Hematopoietic multipotent progenitor cell (in vitro differentiated cells): ENCODE measurements at regions not wholly inside any gene's neighbourhood (a gene's known extent, or its start where the extent isn't known, plus 50 kb on each side); places are given as distances from the start of the nearest gene placed in this dataset.
"Not testable (repeated sequence)": the region's sequence is repeated elsewhere in the genome, so short reads cannot be mapped to it uniquely, and the experiment has no call there.

Source experiments
- DNase-seq, 3 donors: peaks; one replicate each; pipeline ENCODE4 v3.0.0-alpha.2; 2011 to 2015; ENCODE audit warnings: low read depth in 2 of 3, low spot score in 2 of 3

GRCh38 chr6:71007298-71007697 lies 50.4 kb upstream of the B3GAT2 start:
- not testable (repeated sequence) for DNase-seq

- DNase-seq: no peak
Measured at GRCh38 chr6:71011871-71012371, 55.1 kb upstream of the B3GAT2 start.

GRCh38 chr6:71012866-71013469 lies 56.1 kb upstream of the B3GAT2 start:
- DNase-seq: peak; percentile 2 to 75 (median 51)

GRCh38 chr6:71015392-71015791 lies 58.5 kb upstream of the B3GAT2 start:
- no peak for DNase-seq

DNA sequence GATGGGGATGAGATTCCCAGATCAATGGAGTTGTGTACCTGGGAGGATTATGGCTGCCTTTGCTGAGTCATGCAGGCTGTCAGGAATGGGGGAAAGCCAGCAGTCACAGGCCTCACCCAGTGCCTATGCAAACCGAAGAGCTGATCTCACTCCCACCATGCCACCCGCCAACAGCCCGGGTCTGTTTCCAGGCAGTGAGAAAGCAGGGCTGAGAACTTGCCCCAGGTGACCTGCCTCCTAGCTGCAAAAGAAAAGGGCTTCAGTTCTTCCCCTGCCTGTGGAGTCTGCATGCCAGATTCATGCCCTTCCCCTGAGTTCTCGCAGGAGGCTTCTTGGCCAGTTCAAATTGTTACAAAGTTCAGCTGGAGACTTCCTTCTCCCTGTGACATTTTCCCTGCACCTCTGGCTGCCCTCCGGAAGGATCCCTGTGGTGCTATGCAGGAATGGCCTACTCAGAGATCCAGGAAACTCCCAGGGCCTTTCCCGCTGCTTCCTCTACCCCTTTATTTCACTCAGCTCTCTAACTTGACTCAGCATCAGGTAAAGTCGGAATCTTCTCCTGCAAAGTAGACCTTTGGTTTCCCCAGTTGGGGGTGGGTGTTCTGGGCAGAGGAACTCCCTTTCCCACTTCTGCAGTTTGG lies 71.5 kb upstream of the B3GAT2 start:
- no peak for DNase-seq

DNA sequence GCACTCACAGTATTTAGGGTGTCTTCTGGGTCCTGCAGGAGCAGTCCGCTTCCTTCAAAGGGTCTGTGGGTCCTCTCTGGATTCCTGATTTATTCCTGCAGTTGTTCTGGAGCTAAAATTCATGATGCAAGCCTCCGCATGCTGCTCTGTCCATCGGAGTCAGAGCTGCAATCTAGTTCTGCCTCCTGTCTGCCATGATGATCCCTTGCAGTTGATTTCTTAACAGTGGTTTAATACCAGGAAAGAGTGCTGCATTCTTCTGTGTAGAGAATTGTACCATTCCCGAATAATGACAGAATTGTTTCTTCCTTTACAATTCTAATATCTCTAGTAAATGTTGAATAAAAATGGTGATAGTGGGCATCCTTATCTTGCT lies 72.0 kb upstream of the B3GAT2 start:
- no peak for DNase-seq

GRCh38 chr6:71029555-71029954 lies 72.7 kb upstream of the B3GAT2 start:
- no peak for DNase-seq

DNA sequence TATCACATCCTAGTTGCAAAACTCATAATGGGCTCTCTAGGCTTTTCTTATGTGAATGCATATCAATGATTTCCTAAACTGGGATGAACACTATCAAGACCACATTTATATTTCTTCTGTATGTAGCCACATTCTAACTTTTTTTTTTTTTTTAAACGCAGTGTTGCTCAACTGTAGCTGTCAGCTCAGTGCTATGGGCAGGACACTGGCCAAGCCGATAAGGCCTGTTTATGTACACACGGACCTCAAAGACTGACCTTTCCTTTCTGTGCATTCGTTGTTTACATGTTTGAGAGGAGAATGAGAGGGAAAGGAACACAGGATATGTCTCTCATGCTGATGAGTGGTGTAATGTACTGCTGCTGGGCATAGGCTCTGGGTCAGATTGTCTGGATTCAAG lies 75.1 kb upstream of the B3GAT2 start:
- no peak for DNase-seq

GRCh38 chr6:71033171-71033570 lies 76.3 kb upstream of the B3GAT2 start:
- no peak for DNase-seq

- no peak for DNase-seq
Measured at GRCh38 chr6:71033890-71034289, 77.0 kb upstream of the B3GAT2 start.

- no peak for DNase-seq
Measured at GRCh38 chr6:71034563-71035345, 77.9 kb upstream of the B3GAT2 start.

- DNase-seq: no peak
Measured at GRCh38 chr6:71035871-71036270, 79.0 kb upstream of the B3GAT2 start.

DNA sequence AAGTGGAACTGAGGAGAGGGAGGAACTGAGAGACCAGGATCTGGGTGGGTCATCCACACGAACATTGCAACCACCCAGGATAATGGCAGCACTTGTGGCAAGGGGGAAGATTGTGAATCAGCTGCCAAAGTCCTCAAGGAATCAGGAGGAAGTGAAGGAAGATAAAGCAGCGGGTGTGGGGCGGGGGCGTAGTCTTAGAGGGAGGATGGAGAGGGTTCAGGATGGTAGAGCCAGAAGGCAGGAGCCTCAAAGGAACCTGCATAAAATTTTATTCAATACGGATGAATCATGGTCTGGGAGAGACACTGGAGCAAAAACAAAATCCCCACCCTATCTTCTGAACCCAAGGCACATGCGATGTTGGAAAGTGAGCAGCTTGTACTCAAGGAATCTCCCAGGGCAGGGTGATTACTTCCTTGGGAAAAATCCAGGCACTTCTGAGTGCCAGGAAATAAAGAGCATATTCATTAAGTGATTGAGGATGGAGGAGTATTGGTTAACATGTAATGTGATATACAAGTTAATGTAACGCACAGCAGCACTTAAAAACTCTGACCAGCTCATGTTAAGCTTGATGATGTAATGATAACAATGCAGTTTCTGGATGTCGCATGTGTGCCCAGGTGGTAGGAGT lies 82.0 kb upstream of the B3GAT2 start:
- DNase-seq: no peak

DNA sequence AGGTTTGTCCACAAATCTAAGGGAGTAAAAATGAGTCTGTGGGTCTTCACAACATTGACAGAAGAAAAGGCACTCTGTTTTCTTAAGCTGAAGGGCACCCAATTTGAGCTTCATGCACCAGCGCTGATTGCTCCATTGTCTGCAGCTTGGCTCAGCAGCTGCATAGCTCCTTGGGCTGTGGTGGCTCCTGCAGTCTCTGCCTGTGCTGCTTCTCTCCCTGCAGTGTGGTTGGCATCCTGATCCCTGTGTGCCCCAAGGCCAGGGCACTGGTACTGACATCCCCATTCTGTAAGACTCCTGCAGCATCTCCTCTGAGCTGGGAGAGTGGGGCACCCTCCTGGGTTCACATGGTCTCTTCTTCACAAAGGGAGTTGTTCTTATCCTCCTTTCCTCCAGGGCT lies 83.2 kb upstream of the B3GAT2 start:
- no peak for DNase-seq

DNA sequence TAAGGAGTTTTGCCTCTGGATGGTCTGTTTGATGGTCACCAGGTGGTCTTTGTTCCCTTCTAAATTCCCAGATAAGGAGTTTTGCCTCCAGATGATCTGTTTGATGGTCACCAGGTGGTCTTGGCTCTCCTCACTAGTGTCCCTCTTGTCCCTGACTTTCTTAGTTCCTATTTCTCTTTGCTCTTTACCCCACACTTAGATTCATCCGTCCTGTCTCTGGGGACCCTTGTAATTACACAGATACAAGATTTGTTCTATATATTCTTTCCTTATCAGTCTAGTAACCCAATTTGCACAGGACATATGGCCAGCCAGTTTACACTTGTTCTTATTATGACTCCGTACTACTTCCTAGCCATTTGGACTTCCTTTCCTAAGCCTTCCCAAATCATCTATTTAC lies 84.0 kb upstream of the B3GAT2 start:
- DNase-seq: no peak

DNA sequence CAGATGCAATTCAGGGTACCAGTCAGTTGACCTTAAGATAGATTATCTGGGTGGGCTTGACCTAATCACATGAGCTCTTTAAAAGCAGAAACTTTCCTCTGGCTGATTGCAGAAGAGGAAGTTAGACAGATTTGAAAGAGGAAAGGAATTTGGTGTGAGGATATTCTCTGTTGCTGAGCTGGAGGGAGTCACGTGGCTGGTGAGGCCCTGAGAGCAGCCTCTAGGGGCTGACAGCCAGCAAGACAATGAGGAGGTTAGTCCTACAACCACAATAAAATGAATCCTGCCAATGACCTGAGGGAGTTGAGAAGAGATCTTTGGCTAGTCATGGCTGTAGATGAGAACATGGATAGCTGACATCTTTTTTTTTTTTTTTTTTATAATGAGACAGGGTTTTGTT lies 87.0 kb upstream of the B3GAT2 start:
- peak in 1 of 3 donors; percentile 7 for DNase-seq

DNA sequence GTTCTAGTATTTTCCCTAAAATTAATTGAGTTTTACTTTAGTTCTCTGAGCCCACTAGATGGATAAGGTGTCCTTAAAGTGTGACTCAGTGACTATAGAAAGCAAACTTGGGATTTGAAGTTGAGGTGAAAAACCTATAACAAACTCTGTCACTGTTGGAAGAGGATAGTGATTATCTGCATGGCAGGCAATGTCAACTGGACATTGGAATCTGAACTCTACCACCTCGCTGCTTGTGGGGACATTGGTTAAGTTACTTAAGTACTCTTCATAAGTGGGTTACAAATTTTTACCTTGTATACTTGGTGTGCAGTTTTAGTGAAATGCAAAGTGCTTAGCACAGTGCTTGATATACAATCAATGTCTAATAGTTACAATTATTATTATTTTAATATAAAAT lies 87.9 kb upstream of the B3GAT2 start:
- no peak for DNase-seq

GRCh38 chr6:71045296-71045695 lies 88.4 kb upstream of the B3GAT2 start:
- DNase-seq: no peak

GRCh38 chr6:71047417-71047816 lies 90.6 kb upstream of the B3GAT2 start:
- DNase-seq: no peak

- no peak for DNase-seq
Measured at GRCh38 chr6:71048320-71049164, 91.7 kb upstream of the B3GAT2 start.
